Lower leg skin (tissue), 4 donors: ENCODE measurements at regions not wholly inside any gene's neighbourhood (a gene's known extent, or its start where the extent isn't known, plus 50 kb on each side); places are given as distances from the start of the nearest gene placed in this dataset.

ENCODE experiments used
- DNase-seq, 2 donors: peaks; one replicate each; pipeline ENCODE4 v3.0.0-alpha.2; 2019; ENCODE audit warnings: low spot score in 2 of 2
- H3K4me3 ChIP-seq: fragments of 200-600 bp; sonication (generic); 2 replicates; pipeline ENCODE4 v1.5.1; 2017; ENCODE audit warnings: mild to moderate bottlenecking, low read depth; ENCODE audit not compliant: poor library complexity, severe bottlenecking
- CTCF ChIP-seq, 3 donors: fragments of 450-650 bp; IDR thresholded peaks; one replicate each; pipeline ENCODE4 v1.5.1; 2016; ENCODE audit warnings: antibody characterized with exemption in 3 of 3, mild to moderate bottlenecking in 3 of 3, moderate library complexity in 2 of 3
- POLR2A ChIP-seq, 2 donors: fragments of 450-650 bp; IDR thresholded peaks; one replicate each; pipeline ENCODE4 v1.6.1; 2016 to 2017; ENCODE audit warnings: antibody characterized with exemption in 2 of 2, mild to moderate bottlenecking in 1 of 2, moderate library complexity in 1 of 2
- WGBS, 2 donors: methylation state at CpG; one replicate each; pipeline ENCODE4 v1.1.5; 2018; 5-methylcytosine and 5-hydroxymethylcytosine counted together
- intact Hi-C: fragments of 100-400 bp; cut with DNase I; formaldehyde crosslinking; loops from one replicate; pipeline ENCODE4 v1.15.0; 2023; ENCODE audit warnings: low total_unique reads

DNA sequence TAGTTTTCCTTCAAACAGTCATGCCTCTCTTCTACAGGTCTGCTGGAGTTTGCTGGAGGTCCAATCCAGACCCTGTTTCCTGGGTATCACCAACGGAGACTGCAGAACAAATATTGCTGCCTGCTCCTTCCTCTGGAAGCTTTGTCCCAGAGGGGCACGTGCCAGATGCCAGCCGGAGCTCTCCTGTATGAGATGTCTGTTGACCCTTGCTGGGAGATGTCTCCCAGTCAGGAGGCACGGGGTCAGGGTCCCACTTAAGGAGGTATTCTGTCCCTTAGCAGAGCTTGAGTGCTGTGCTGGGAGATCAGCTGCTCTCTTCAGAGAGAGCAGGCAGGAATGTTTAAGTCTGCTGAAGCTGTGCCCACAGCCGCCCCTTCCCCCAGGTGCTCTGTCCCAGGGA, 666.9 kb downstream of the FRK start:
- H3K4me3 ChIP-seq = no peak overlapping the region
- WGBS, 2 donors = 89 to 97% methylated on average over 5 of the region's 5 CpGs
- TF ChIP-seq POLR2A (IDR thresholded peaks at IDR 0.05) (no peak), CTCF (IDR thresholded peaks at IDR 0.05) (no peak)
- DNase-seq = no peak
- intact Hi-C loops = no loop called here

- TF ChIP-seq POLR2A (IDR thresholded peaks at IDR 0.05) (no peak), CTCF (IDR thresholded peaks at IDR 0.05) (no peak)
- 68 to 79% methylated on average over 2 of the region's 2 CpGs for WGBS, 2 donors
Observed at GRCh38 chr6:115370202-115370601, 690.5 kb downstream of the FRK start.

DNA sequence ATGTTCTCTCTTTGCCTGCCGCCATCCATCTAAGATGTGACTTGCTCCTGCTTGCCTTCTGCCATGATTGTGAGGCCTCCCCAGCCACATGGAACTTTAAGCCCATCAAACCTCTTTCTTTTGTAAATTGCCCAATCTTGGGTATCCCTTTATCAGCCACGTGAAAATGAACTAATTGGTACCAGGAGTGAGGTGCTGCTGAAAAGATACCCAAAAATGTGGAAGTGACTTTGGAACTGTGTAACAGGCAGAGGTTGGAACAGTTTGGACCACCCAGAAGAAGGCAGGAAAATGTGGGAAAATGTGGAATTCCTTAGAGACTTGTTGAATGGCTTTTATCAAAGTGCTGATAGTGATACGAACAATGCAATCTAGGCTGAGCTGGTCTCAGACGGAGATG, 694.9 kb downstream of the FRK start:
- TF ChIP-seq CTCF (IDR thresholded peaks at IDR 0.05) = no peak
- no peak for TF ChIP-seq POLR2A (IDR thresholded peaks at IDR 0.05)
- 85 to 86% methylated on average over 4 of the region's 4 CpGs for WGBS, 2 donors
- intact Hi-C loops = no loop called here

More at GRCh38 chr6:115370202-115370601, 690.5 kb downstream of the FRK start:
- no peak for DNase-seq
- intact Hi-C loops = no loop called here
- H3K4me3 ChIP-seq = no peak overlapping the region

GRCh38 chr6:115363379-115363778, 697.3 kb downstream of the FRK start:
- no peak overlapping the region for H3K4me3 ChIP-seq
- intact Hi-C loops = no loop called here
- WGBS, 2 donors = 91 to 93% methylated on average over 4 of the region's 4 CpGs
- TF ChIP-seq CTCF (IDR thresholded peaks at IDR 0.05) (no peak), POLR2A (IDR thresholded peaks at IDR 0.05) (no peak)
- DNase-seq = no peak

More for the DNA sequence above, 694.9 kb downstream of the FRK start:
- DNase-seq = no peak
- no peak overlapping the region for H3K4me3 ChIP-seq

- WGBS, 2 donors = 81 to 83% methylated on average over 1 of the region's 1 CpG
- intact Hi-C loops = no loop called here
- no peak for DNase-seq
- TF ChIP-seq CTCF (IDR thresholded peaks at IDR 0.05) = no peak
- no peak for TF ChIP-seq POLR2A (IDR thresholded peaks at IDR 0.05)
- H3K4me3 ChIP-seq = no peak overlapping the region
Observed at GRCh38 chr6:115362234-115362633, 698.5 kb downstream of the FRK start.

- WGBS, 2 donors = 78 to 89% methylated on average over 2 of the region's 2 CpGs
- H3K4me3 ChIP-seq = no peak overlapping the region
- no peak for DNase-seq
- intact Hi-C loops = no loop called here
- no peak for TF ChIP-seq POLR2A (IDR thresholded peaks at IDR 0.05)
- no peak for TF ChIP-seq CTCF (IDR thresholded peaks at IDR 0.05)
Observed at GRCh38 chr6:115360602-115361325, 699.9 kb downstream of the FRK start.
